Hepatocyte (in vitro differentiated cells): ENCODE measurements at regions not wholly inside any gene's neighbourhood (a gene's known extent, or its start where the extent isn't known, plus 50 kb on each side); places are given as distances from the start of the nearest gene placed in this dataset.

Experiments used
- DNase-seq: peaks from one replicate; pipeline ENCODE4 v3.0.0-alpha.2; 2016; ENCODE audit warnings: low spot score
- H2AFZ ChIP-seq: fragments of 200-600 bp; sonication (generic); 2 replicates; pipeline ENCODE4 v1.6.0; 2016; ENCODE audit warnings: antibody characterized with exemption, mild to moderate bottlenecking
- H3K27ac ChIP-seq: fragments of 200-600 bp; sonication (generic); 2 replicates; pipeline ENCODE4 v1.5.1; 2016; ENCODE audit warnings: mild to moderate bottlenecking
- H3K27me3 ChIP-seq: fragments of 200-600 bp; sonication (generic); 2 replicates; pipeline ENCODE4 v1.6.1; 2016
- H3K36me3 ChIP-seq: fragments of 200-600 bp; sonication (generic); replicated peaks from 2 replicates; pipeline ENCODE4 v1.5.1; 2016; ENCODE audit warnings: low read depth; ENCODE audit not compliant: insufficient read depth
- H3K4me1 ChIP-seq: fragments of 200-600 bp; sonication (generic); 2 replicates; pipeline ENCODE4 v1.5.1; 2016; ENCODE audit warnings: mild to moderate bottlenecking, moderate library complexity; ENCODE audit not compliant: insufficient read depth
- H3K4me2 ChIP-seq: fragments of 200-600 bp; sonication (generic); 2 replicates; pipeline ENCODE4 v1.6.0; 2016
- H3K4me3 ChIP-seq: fragments of 200-600 bp; sonication (generic); 2 replicates; pipeline ENCODE4 v1.5.1; 2016; ENCODE audit warnings: mild to moderate bottlenecking
- H3K79me2 ChIP-seq: fragments of 200-600 bp; sonication (generic); 2 replicates; pipeline ENCODE4 v1.6.0; 2017; ENCODE audit warnings: mild to moderate bottlenecking
- H3K9me2 ChIP-seq: fragments of 200-600 bp; sonication (generic); replicated peaks from 2 replicates; pipeline ENCODE4 v1.6.0; 2017; ENCODE audit warnings: mild to moderate bottlenecking; ENCODE audit not compliant: insufficient read depth
- H3K9me3 ChIP-seq: fragments of 200-600 bp; sonication (generic); 2 replicates; pipeline ENCODE4 v1.5.1; 2016; ENCODE audit warnings: low read depth, mild to moderate bottlenecking
- H4K20me1 ChIP-seq: fragments of 200-600 bp; sonication (generic); 2 replicates; pipeline ENCODE4 v1.6.0; 2016; ENCODE audit warnings: mild to moderate bottlenecking; ENCODE audit not compliant: insufficient read depth, poor library complexity, severe bottlenecking
- EZH2 ChIP-seq: fragments of 200-600 bp; sonication (generic); IDR thresholded peaks from 2 replicates; pipeline ENCODE4 v1.6.1; 2016; ENCODE audit warnings: antibody characterized with exemption, mild to moderate bottlenecking, borderline replicate concordance
- EZH2phosphoT487 ChIP-seq: fragments of 200-600 bp; sonication (generic); IDR thresholded peaks from one replicate; pipeline ENCODE4 v1.6.1; 2018; ENCODE audit warnings: antibody characterized with exemption, mild to moderate bottlenecking, low read depth, moderate library complexity; ENCODE audit not compliant: unreplicated experiment, severe bottlenecking
- WGBS: methylation state at CpG from one replicate; pipeline ENCODE4 v1.1.6; 2016; ENCODE audit warnings: low lambda C conversion rate; ENCODE audit errors: missing lambda C conversion rate; 5-methylcytosine and 5-hydroxymethylcytosine counted together
- TF ChIP-seq, protein P1 (sequence below): fragments of 200-600 bp; sonication (generic); IDR thresholded peaks from 2 replicates; pipeline ENCODE4 v1.5.1; 2016; ENCODE audit warnings: antibody characterized with exemption, mild to moderate bottlenecking; ENCODE audit not compliant: poor library complexity

DNA sequence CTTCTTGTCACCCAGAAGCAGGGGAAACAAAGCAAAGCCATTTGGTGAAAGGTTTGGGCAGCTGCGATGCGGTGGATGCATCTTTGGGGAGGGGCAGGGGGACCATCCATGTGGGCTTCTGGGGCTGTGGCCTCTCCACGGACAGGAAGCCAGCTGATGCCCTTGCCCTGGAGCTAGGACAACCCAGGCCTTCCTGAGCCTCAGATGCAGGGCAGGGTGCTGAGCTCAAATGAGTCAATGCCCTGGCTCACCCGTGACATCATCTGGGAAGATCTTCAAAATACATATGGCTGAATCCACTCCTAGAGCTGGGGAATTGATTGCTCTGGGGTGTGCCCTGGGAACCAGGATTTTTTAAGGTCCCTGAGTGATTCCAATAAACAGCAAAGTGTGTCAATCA, 1418.2 kb downstream of the TBC1D22A start:
- Histone ChIP-seq H3K9me2 (no peaks in the 10 kb centered on the region), H3K27ac (no peak overlapping the region), H3K4me3 (no peak overlapping the region), H3K27me3 (no peaks in the 10 kb centered on the region), H3K4me1 (no peaks in the 10 kb centered on the region), H3K36me3 (no peaks in the 10 kb centered on the region), H3K4me2 (no peak overlapping the region), H2AFZ (no peak overlapping the region), H4K20me1 (no peaks in the 10 kb centered on the region), H3K9me3 (no peaks in the 10 kb centered on the region), H3K79me2 (no peaks in the 10 kb centered on the region)
- no peak for TF ChIP-seq EZH2
- no peak for TF ChIP-seq EZH2phosphoT487
- TF ChIP-seq, protein P1, sequence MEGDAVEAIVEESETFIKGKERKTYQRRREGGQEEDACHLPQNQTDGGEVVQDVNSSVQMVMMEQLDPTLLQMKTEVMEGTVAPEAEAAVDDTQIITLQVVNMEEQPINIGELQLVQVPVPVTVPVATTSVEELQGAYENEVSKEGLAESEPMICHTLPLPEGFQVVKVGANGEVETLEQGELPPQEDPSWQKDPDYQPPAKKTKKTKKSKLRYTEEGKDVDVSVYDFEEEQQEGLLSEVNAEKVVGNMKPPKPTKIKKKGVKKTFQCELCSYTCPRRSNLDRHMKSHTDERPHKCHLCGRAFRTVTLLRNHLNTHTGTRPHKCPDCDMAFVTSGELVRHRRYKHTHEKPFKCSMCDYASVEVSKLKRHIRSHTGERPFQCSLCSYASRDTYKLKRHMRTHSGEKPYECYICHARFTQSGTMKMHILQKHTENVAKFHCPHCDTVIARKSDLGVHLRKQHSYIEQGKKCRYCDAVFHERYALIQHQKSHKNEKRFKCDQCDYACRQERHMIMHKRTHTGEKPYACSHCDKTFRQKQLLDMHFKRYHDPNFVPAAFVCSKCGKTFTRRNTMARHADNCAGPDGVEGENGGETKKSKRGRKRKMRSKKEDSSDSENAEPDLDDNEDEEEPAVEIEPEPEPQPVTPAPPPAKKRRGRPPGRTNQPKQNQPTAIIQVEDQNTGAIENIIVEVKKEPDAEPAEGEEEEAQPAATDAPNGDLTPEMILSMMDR, result no peak
- 80% methylated on average over 4 of the region's 4 CpGs for WGBS
- DNase-seq, result no peak

DNA sequence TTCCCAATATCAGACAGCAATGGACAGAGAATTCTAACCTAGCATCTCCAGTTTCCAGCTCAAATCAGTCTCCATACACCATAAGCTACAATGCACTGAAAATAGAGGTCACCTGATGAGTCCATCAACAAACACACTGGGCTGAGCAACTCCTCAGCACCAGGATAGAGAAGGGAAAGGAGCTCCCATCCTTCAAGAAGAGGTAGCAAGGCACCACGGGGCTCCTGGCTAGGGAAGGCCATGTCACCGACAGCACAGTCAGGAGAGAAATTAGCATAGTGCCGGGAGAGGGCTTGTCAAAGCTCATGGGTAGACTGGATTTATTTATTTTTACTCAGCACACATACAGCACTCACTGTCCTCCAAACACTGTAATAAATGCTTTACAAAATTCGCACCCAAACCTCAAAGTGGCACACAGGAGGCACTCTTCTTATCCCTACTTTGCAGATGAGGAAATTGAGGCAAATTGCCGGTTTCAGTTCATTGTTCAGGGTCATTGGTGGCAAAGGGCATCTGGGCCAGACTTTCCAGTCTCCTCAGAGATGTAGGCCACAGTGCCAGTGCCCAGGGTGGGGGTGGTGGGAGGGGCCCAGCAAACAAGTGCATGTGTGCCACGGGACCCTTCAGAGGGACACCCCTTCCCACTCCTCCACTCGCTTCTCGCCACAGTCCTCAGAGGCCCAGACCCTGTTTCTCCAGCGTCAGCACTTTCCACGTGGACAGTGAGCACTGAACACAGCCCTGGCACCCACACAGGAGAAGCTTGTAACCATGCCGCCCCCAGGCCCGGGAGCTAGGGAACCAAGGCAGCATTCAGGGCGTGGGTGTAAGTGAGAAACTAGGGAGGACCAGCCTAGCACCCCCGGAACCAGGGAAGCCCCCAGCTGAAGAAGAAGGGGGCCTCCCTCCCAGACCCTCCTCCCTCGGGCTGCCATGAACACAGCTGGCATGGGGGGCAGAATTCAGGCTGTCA, 1417.4 kb downstream of the TBC1D22A start:
- TF ChIP-seq EZH2 (no peak), EZH2phosphoT487 (no peak)
- TF ChIP-seq, protein P1, result no peak
- 87% methylated on average over 15 of the region's 15 CpGs for WGBS
- no peak overlapping the region for H2AFZ ChIP-seq

DNA sequence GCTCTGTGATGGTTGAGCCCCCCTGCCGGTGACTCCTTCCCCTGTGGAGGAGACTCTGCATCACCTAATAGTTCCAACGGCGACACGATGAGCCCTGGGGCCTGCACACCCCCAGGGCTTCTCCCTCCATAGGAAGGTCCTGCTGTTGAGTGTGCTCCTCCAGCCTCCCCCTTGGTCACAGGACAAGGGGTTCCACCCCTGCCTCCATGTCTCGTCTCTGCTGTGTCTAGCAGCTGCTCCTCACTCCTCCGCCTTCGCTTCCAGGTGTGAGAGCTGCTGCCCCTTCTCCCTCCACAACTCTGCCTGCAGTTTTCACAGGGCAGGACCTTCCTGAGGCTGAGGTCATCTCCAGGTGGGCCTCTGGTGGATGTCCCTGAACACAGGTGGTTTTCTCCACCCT, 1416.1 kb downstream of the TBC1D22A start:
- H3K9me3 ChIP-seq, result no peaks in the 10 kb centered on the region
- no peaks in the 10 kb centered on the region for H3K4me1 ChIP-seq
- peaks cover 6% of the 10 kb centered on the region for H3K27me3 ChIP-seq
- WGBS, result 92% methylated on average over 7 of the region's 7 CpGs
- no peak overlapping the region for H3K4me3 ChIP-seq
- H2AFZ ChIP-seq, result no peak overlapping the region
- H3K27ac ChIP-seq, result no peak overlapping the region
- no peak overlapping the region for H3K4me2 ChIP-seq
- no peaks in the 10 kb centered on the region for H3K9me2 ChIP-seq
- TF ChIP-seq EZH2, result no peak
- DNase-seq, result no peak
- H3K79me2 ChIP-seq, result no peaks in the 10 kb centered on the region
- no peaks in the 10 kb centered on the region for H4K20me1 ChIP-seq
- H3K36me3 ChIP-seq, result no peaks in the 10 kb centered on the region

More for the DNA sequence above, 1417.4 kb downstream of the TBC1D22A start:
- Histone ChIP-seq H4K20me1 (no peaks in the 10 kb centered on the region), H3K27me3 (no peaks in the 10 kb centered on the region), H3K9me3 (no peaks in the 10 kb centered on the region), H3K9me2 (no peaks in the 10 kb centered on the region), H3K36me3 (no peaks in the 10 kb centered on the region), H3K4me2 (no peak overlapping the region), H3K4me1 (no peaks in the 10 kb centered on the region), H3K4me3 (no peak overlapping the region), H3K79me2 (no peaks in the 10 kb centered on the region), H3K27ac (no peak overlapping the region)
- no peak for DNase-seq

GRCh38 chr22:48177631-48178030, 1415.2 kb downstream of the TBC1D22A start:
- peaks cover 6% of the 10 kb centered on the region for H3K27me3 ChIP-seq
- no peaks in the 10 kb centered on the region for H3K79me2 ChIP-seq
- no peak overlapping the region for H2AFZ ChIP-seq
- H3K9me3 ChIP-seq, result no peaks in the 10 kb centered on the region
- H3K4me1 ChIP-seq, result no peaks in the 10 kb centered on the region
- TF ChIP-seq EZH2phosphoT487, result no peak
- TF ChIP-seq EZH2, result no peak
- TF ChIP-seq, protein P1, result no peak
- 90% methylated on average over 5 of the region's 5 CpGs for WGBS
- H3K27ac ChIP-seq, result no peak overlapping the region
- no peaks in the 10 kb centered on the region for H3K36me3 ChIP-seq
- no peak overlapping the region for H3K4me3 ChIP-seq
- H3K4me2 ChIP-seq, result no peak overlapping the region
- H3K9me2 ChIP-seq, result no peaks in the 10 kb centered on the region
- H4K20me1 ChIP-seq, result no peaks in the 10 kb centered on the region
- no peak for DNase-seq
